ENCODE measurements at regions not wholly inside any gene's neighbourhood (a gene's known extent, or its start where the extent isn't known, plus 50 kb on each side); places are given as distances from the start of the nearest gene placed in this dataset.
A peak's percentile ranks its signal among the peaks of the same experiment; 100 is the strongest.

- intact Hi-C loops (cut with micrococcal nuclease; ENCODE audit: unreplicated experiment) = loop anchor here (10.0 kb wide), 2 partner anchors 190 to 500 kb away; no protein-coding TSS in a partner anchor
- H3K36me3 ChIP-seq (ENCODE audit: control insufficient read depth, insufficient read depth, low read length) = no peaks in the 10 kb centered on the region
- DNase-seq = no peak
- no peaks in the 10 kb centered on the region for H3K27me3 Mint-ChIP-seq (ENCODE audit: insufficient read depth, unreplicated experiment)
- BruUV-seq (replicated peaks) = no TSS peak
- no peak overlapping the region for H3K27ac Mint-ChIP-seq (ENCODE audit: unreplicated experiment)
- no peaks in the 10 kb centered on the region for H3K36me3 Mint-ChIP-seq (ENCODE audit: insufficient read depth, unreplicated experiment)
- peaks cover 32% of the 10 kb centered on the region for H3K4me1 ChIP-seq
- ChIA-PET CTCF (no interaction called here), POLR2A (no interaction called here)
- no peak overlapping the region for H3K4me3 ChIP-seq (ENCODE audit: low read depth, low read length)
- peaks cover 29% of the 10 kb centered on the region for H3K4me1 Mint-ChIP-seq (ENCODE audit: low read depth, unreplicated experiment)
- no peak for TF ChIP-seq CTCF (IDR thresholded peaks at IDR 0.05; ENCODE audit: insufficient read depth in 1 of 2, low read depth in 1 of 2, low read length in 1 of 2, severe bottlenecking in 1 of 2, unreplicated experiment in 1 of 2)
- H3K27me3 ChIP-seq (replicated peaks; ENCODE audit: control insufficient read depth, insufficient read depth, low read length) = no peaks in the 10 kb centered on the region
- H3K9me3 ChIP-seq = no peaks in the 10 kb centered on the region
- H3K9me3 Mint-ChIP-seq (ENCODE audit: unreplicated experiment) = no peaks in the 10 kb centered on the region
- no peak overlapping the region for H3K4me3 Mint-ChIP-seq (ENCODE audit: unreplicated experiment)
Measured at GRCh38 chr7:51645255-51645654, 328.6 kb upstream of the COBL start.

GRCh38 chr7:51644216-51644615, 327.6 kb upstream of the COBL start:
- H3K4me1 Mint-ChIP-seq (ENCODE audit: low read depth, unreplicated experiment) = peaks cover 29% of the 10 kb centered on the region
- no peak overlapping the region for H3K4me3 Mint-ChIP-seq (ENCODE audit: unreplicated experiment)
- ChIA-PET POLR2A (no interaction called here), CTCF (interaction anchor here (0.6 kb wide), 1 partner anchor 280 kb away, joined by 3 read pairs; no protein-coding TSS in a partner anchor)
- Histone ChIP-seq H3K36me3 (ENCODE audit: control insufficient read depth, insufficient read depth, low read length) (no peaks in the 10 kb centered on the region), H3K27me3 (replicated peaks; ENCODE audit: control insufficient read depth, insufficient read depth, low read length) (no peaks in the 10 kb centered on the region), H3K4me1 (peaks cover 38% of the 10 kb centered on the region), H3K9me3 (no peaks in the 10 kb centered on the region), H3K4me3 (ENCODE audit: low read depth, low read length) (no peak overlapping the region)
- TF ChIP-seq CTCF (IDR thresholded peaks at IDR 0.05; ENCODE audit: insufficient read depth in 1 of 2, low read depth in 1 of 2, low read length in 1 of 2, severe bottlenecking in 1 of 2, unreplicated experiment in 1 of 2) = no peak
- H3K36me3 Mint-ChIP-seq (ENCODE audit: insufficient read depth, unreplicated experiment) = no peaks in the 10 kb centered on the region
- intact Hi-C loops (cut with micrococcal nuclease; ENCODE audit: unreplicated experiment) = loop anchor here (10.0 kb wide), 2 partner anchors 189 to 501 kb away; no protein-coding TSS in a partner anchor
- no peak overlapping the region for H3K27ac Mint-ChIP-seq (ENCODE audit: unreplicated experiment)
- no peak for DNase-seq
- H3K9me3 Mint-ChIP-seq (ENCODE audit: unreplicated experiment) = no peaks in the 10 kb centered on the region
- no peaks in the 10 kb centered on the region for H3K27me3 Mint-ChIP-seq (ENCODE audit: insufficient read depth, unreplicated experiment)
- no TSS peak for BruUV-seq (replicated peaks)

GRCh38 chr7:51640841-51641240, 324.2 kb upstream of the COBL start:
- Mint-ChIP-seq H3K4me3 (ENCODE audit: unreplicated experiment) (no peak overlapping the region), H3K4me1 (ENCODE audit: low read depth, unreplicated experiment) (peaks cover 21% of the 10 kb centered on the region), H3K27me3 (ENCODE audit: insufficient read depth, unreplicated experiment) (no peaks in the 10 kb centered on the region), H3K9me3 (ENCODE audit: unreplicated experiment) (no peaks in the 10 kb centered on the region), H3K36me3 (ENCODE audit: insufficient read depth, unreplicated experiment) (no peaks in the 10 kb centered on the region), H3K27ac (ENCODE audit: unreplicated experiment) (no peak overlapping the region)
- no peaks in the 10 kb centered on the region for H3K36me3 ChIP-seq (ENCODE audit: control insufficient read depth, insufficient read depth, low read length)
- BruUV-seq (replicated peaks) = no TSS peak
- DNase-seq = peak; percentile 37 to 70
- intact Hi-C loops (cut with micrococcal nuclease; ENCODE audit: unreplicated experiment) = loop anchor here (1.0 to 10.0 kb wide), 4 partner anchors 7 to 504 kb away; no protein-coding TSS in a partner anchor
- H3K27me3 ChIP-seq (replicated peaks; ENCODE audit: control insufficient read depth, insufficient read depth, low read length) = no peaks in the 10 kb centered on the region; the same call in 1 of the 2 replicates
- no peaks in the 10 kb centered on the region for H3K9me3 ChIP-seq
- ChIA-PET CTCF (interaction anchor here (1.0 kb wide), 1 partner anchor 10 kb away, joined by 3 read pairs; no protein-coding TSS in a partner anchor), POLR2A (no interaction called here)
- H3K4me3 ChIP-seq (ENCODE audit: low read depth, low read length) = no peak overlapping the region
- no peak for TF ChIP-seq CTCF (IDR thresholded peaks at IDR 0.05; ENCODE audit: insufficient read depth in 1 of 2, low read depth in 1 of 2, low read length in 1 of 2, severe bottlenecking in 1 of 2, unreplicated experiment in 1 of 2)
- peaks cover 29% of the 10 kb centered on the region for H3K4me1 ChIP-seq

Data from Caco-2 (cell line).